Loucy (cell line): ENCODE measurements at regions not wholly inside any gene's neighbourhood (a gene's known extent, or its start where the extent isn't known, plus 50 kb on each side); places are given as distances from the start of the nearest gene placed in this dataset.

Experiments
- H2AFZ ChIP-seq: fragments of 200-600 bp; sonication (generic); 2 replicates; pipeline ENCODE4 v1.6.0; 2016; ENCODE audit warnings: antibody characterized with exemption, mild to moderate bottlenecking, low read length, moderate library complexity
- H3F3A ChIP-seq: fragments of 200-600 bp; 2 replicates; pipeline ENCODE4 v1.6.0; 2016; ENCODE audit warnings: antibody characterized with exemption, low read depth, mild to moderate bottlenecking
- H3K27me3 ChIP-seq: fragments of 200-600 bp; sonication (generic); 2 replicates; pipeline ENCODE4 v1.6.1; 2014; ENCODE audit warnings: low read length, mild to moderate bottlenecking; ENCODE audit not compliant: insufficient read depth, poor library complexity, severe bottlenecking
- H3K36me3 ChIP-seq: fragments of 200-600 bp; sonication (generic); 2 replicates; pipeline ENCODE4 v1.6.1; 2016; ENCODE audit warnings: low read length; ENCODE audit not compliant: insufficient read depth
- H3K4me1 ChIP-seq: fragments of 200-600 bp; sonication (generic); 2 replicates; pipeline ENCODE4 v1.5.1; 2014; ENCODE audit warnings: low read length, mild to moderate bottlenecking; ENCODE audit not compliant: insufficient read depth, poor library complexity, severe bottlenecking
- H3K4me2 ChIP-seq: fragments of 200-600 bp; sonication (generic); 2 replicates; pipeline ENCODE4 v1.6.0; 2014; ENCODE audit warnings: antibody characterized with exemption, low read length, low read depth, mild to moderate bottlenecking; ENCODE audit not compliant: poor library complexity, severe bottlenecking
- H3K4me3 ChIP-seq: fragments of 200-600 bp; sonication (generic); 2 replicates; pipeline ENCODE4 v1.5.1; 2014; ENCODE audit warnings: low read length, mild to moderate bottlenecking, mixed read lengths; ENCODE audit not compliant: poor library complexity, severe bottlenecking
- H3K79me2 ChIP-seq: fragments of 200-600 bp; sonication (generic); 2 replicates; pipeline ENCODE4 v1.6.1; 2014; ENCODE audit warnings: low read length; ENCODE audit not compliant: insufficient read depth
- H3K9ac ChIP-seq: fragments of 200-600 bp; sonication (generic); 2 replicates; pipeline ENCODE4 v1.6.0; 2014; ENCODE audit warnings: mild to moderate bottlenecking, low read depth, low read length, moderate library complexity; ENCODE audit not compliant: poor library complexity, severe bottlenecking
- H3K9me2 ChIP-seq: fragments of 200-600 bp; sonication (generic); replicated peaks from 2 replicates; pipeline ENCODE4 v1.6.1; 2016; ENCODE audit warnings: low read depth, low read length, mixed read lengths
- H3K9me3 ChIP-seq: fragments of 200-600 bp; sonication (generic); 2 replicates; pipeline ENCODE4 v1.6.1; 2014; ENCODE audit warnings: mild to moderate bottlenecking, antibody characterized with exemption, low read length, low read depth; ENCODE audit not compliant: insufficient read depth
- H4K20me1 ChIP-seq: fragments of 200-600 bp; sonication (generic); 2 replicates; pipeline ENCODE4 v1.6.0; 2014; ENCODE audit warnings: antibody characterized with exemption, low read length, mild to moderate bottlenecking; ENCODE audit not compliant: insufficient read depth, poor library complexity, severe bottlenecking
- CTCF ChIP-seq: fragments of 200-600 bp; sonication (generic); conservative IDR thresholded peaks from 2 replicates; pipeline ENCODE4 v1.5.1; 2014; ENCODE audit warnings: mild to moderate bottlenecking, antibody characterized with exemption, low read length
- EZH2phosphoT487 ChIP-seq: fragments of 200-600 bp; IDR thresholded peaks from 2 replicates; pipeline ENCODE4 v1.6.1; 2018; ENCODE audit warnings: antibody characterized with exemption, mild to moderate bottlenecking, moderate library complexity, borderline replicate concordance

- Histone ChIP-seq H2AFZ (no peak overlapping the region), H3K4me3 (no peak overlapping the region), H3K27me3 (no peaks in the 10 kb centered on the region), H3K9ac (no peak overlapping the region), H3K9me3 (no peaks in the 10 kb centered on the region), H3K9me2 (no peaks in the 10 kb centered on the region), H3K36me3 (no peaks in the 10 kb centered on the region), H3K4me2 (no peak overlapping the region), H3F3A (no peaks in the 10 kb centered on the region), H3K4me1 (no peaks in the 10 kb centered on the region), H3K79me2 (no peaks in the 10 kb centered on the region), H4K20me1 (no peaks in the 10 kb centered on the region)
- TF ChIP-seq EZH2phosphoT487 (no peak), CTCF (no peak)
These were observed 140.3 kb upstream of the CDH18 start for GRCh38 chr5:20128343-20128742.

- H3F3A ChIP-seq: no peaks in the 10 kb centered on the region
- H3K9ac ChIP-seq: no peak overlapping the region
- no peak overlapping the region for H3K4me2 ChIP-seq
- no peaks in the 10 kb centered on the region for H3K36me3 ChIP-seq
- no peaks in the 10 kb centered on the region for H3K9me3 ChIP-seq
- no peaks in the 10 kb centered on the region for H3K4me1 ChIP-seq
- H3K27me3 ChIP-seq: no peaks in the 10 kb centered on the region
- TF ChIP-seq CTCF (no peak), EZH2phosphoT487 (no peak)
- no peaks in the 10 kb centered on the region for H4K20me1 ChIP-seq
- no peak overlapping the region for H3K4me3 ChIP-seq
- no peaks in the 10 kb centered on the region for H3K9me2 ChIP-seq
- no peak overlapping the region for H2AFZ ChIP-seq
- no peaks in the 10 kb centered on the region for H3K79me2 ChIP-seq
These were observed 126.5 kb upstream of the CDH18 start for GRCh38 chr5:20114526-20114925.

- Histone ChIP-seq H4K20me1 (no peaks in the 10 kb centered on the region), H2AFZ (no peak overlapping the region), H3K9me3 (no peaks in the 10 kb centered on the region), H3F3A (no peaks in the 10 kb centered on the region), H3K27me3 (no peaks in the 10 kb centered on the region), H3K9ac (no peak overlapping the region), H3K4me1 (no peaks in the 10 kb centered on the region), H3K4me2 (no peak overlapping the region), H3K4me3 (no peak overlapping the region), H3K9me2 (no peaks in the 10 kb centered on the region), H3K36me3 (no peaks in the 10 kb centered on the region), H3K79me2 (no peaks in the 10 kb centered on the region)
- TF ChIP-seq EZH2phosphoT487 (no peak), CTCF (no peak)
These were observed 125.9 kb upstream of the CDH18 start for GRCh38 chr5:20113931-20114330.
